Lung (tissue), 11 donors: ENCODE measurements at regions not wholly inside any gene's neighbourhood (a gene's known extent, or its start where the extent isn't known, plus 50 kb on each side); places are given as distances from the start of the nearest gene placed in this dataset.

Source experiments
- ATAC-seq: fragments of 200-7000 bp; cut with Tn5 transposase; one replicate; pipeline ENCODE4 v1.9.1; 2020; ENCODE audit warnings: moderate number of reproducible peaks; ENCODE audit not compliant: insufficient read depth, low FRiP score
- DNase-seq, 3 donors: peaks; one replicate each; pipeline ENCODE4 v3.0.0-alpha.2; 2013 to 2017
- H3K27ac ChIP-seq, 2 donors: one replicate each; pipeline ENCODE4 v1.5.1; 2013; ENCODE audit warnings: mild to moderate bottlenecking in 2 of 2, moderate library complexity in 2 of 2, control low read depth in 1 of 2, inconsistent platforms in 1 of 2, low read depth in 1 of 2, low read length in 1 of 2
- H3K27me3 ChIP-seq, 3 donors: one replicate each; pipeline ENCODE4 v1.5.1; 2013; ENCODE audit warnings: low read length in 2 of 3; ENCODE audit not compliant: control insufficient read depth in 3 of 3, insufficient read depth in 3 of 3
- H3K36me3 ChIP-seq, 4 donors: one replicate each; pipeline ENCODE4 v1.5.1; 2013; ENCODE audit warnings: low read length in 4 of 4, mild to moderate bottlenecking in 1 of 4, moderate library complexity in 1 of 4; ENCODE audit not compliant: control insufficient read depth in 4 of 4, insufficient read depth in 4 of 4
- H3K4me1 ChIP-seq, 5 donors: one replicate each; pipeline ENCODE4 v1.5.1; 2013; ENCODE audit warnings: low read length in 5 of 5, mild to moderate bottlenecking in 2 of 5, moderate library complexity in 1 of 5; ENCODE audit not compliant: control insufficient read depth in 5 of 5, insufficient read depth in 5 of 5
- H3K4me3 ChIP-seq: one replicate; pipeline ENCODE4 v1.5.1; 2013; ENCODE audit warnings: mild to moderate bottlenecking, control low read depth, moderate library complexity
- H3K9ac ChIP-seq, 2 donors: one replicate each; pipeline ENCODE4 v1.5.1; 2013; ENCODE audit warnings: low read length in 2 of 2, control low read depth in 1 of 2; ENCODE audit not compliant: insufficient read depth in 1 of 2
- H3K9me3 ChIP-seq, 4 donors: one replicate each; pipeline ENCODE4 v1.5.1; 2013; ENCODE audit warnings: low read length in 3 of 4, mild to moderate bottlenecking in 1 of 4, moderate library complexity in 1 of 4; ENCODE audit not compliant: control insufficient read depth in 4 of 4, insufficient read depth in 3 of 4
- CTCF ChIP-seq: IDR thresholded peaks from 2 replicates; pipeline ENCODE4 v1.5.1; 2012; ENCODE audit warnings: mild to moderate bottlenecking; ENCODE audit errors: control extremely low read depth, extremely low read depth
- WGBS, 2 donors: extraction: QIAGEN DNeasy Blood & Tissue Kit; methylation state at CpG; one replicate each; pipeline ENCODE4 v1.1.7; 2013; 5-methylcytosine and 5-hydroxymethylcytosine counted together
- donor health status: control.
- donor health status: control.
- donor health status: Bipolar disorder and iron deficiency.
- donor health status: healthy.
- donor health status: DM: yes; HTN: yes; CAD: no.

- Histone ChIP-seq H3K36me3 (no peaks in the 10 kb centered on the region), H3K4me1 (peaks cover 0 to 12% (median 4%) of the 10 kb centered on the region in 5 donors), H3K4me3 (no peak overlapping the region), H3K9me3 (no peaks in the 10 kb centered on the region), H3K9ac (no peak overlapping the region), H3K27ac (no peak overlapping the region), H3K27me3 (no peaks in the 10 kb centered on the region)
- no peak for TF ChIP-seq CTCF
- ATAC-seq (no peak), DNase-seq (no peak)
- WGBS, 2 donors: 77 to 83% methylated on average over 6 of the region's 6 CpGs
Observed at GRCh38 chr15:57816599-57816998, 110.1 kb downstream of the POLR2M start.

- DNase-seq: no peak
- no peak overlapping the region for H3K27ac ChIP-seq
- H3K4me1 ChIP-seq: peaks cover 0 to 25% (median 4%) of the 10 kb centered on the region in 5 donors
- H3K36me3 ChIP-seq: no peaks in the 10 kb centered on the region
- ATAC-seq: no peak
- H3K9ac ChIP-seq: no peak overlapping the region
- no peaks in the 10 kb centered on the region for H3K9me3 ChIP-seq
- H3K4me3 ChIP-seq: no peak overlapping the region
- no peaks in the 10 kb centered on the region for H3K27me3 ChIP-seq
- WGBS, 2 donors: 89 to 94% methylated on average over 4 of the region's 4 CpGs
- TF ChIP-seq CTCF: no peak
Observed at GRCh38 chr15:57819646-57820045, 113.1 kb downstream of the POLR2M start.

- DNase-seq: no peak
Observed at GRCh38 chr15:57820119-57820518, 113.6 kb downstream of the POLR2M start.

More at GRCh38 chr15:57820119-57820518, 113.6 kb downstream of the POLR2M start:
- Histone ChIP-seq H3K36me3 (no peaks in the 10 kb centered on the region), H3K27ac (no peak overlapping the region), H3K27me3 (no peaks in the 10 kb centered on the region), H3K4me1 (peaks cover 0 to 29% (median 4%) of the 10 kb centered on the region in 5 donors), H3K4me3 (no peak overlapping the region), H3K9ac (no peak overlapping the region), H3K9me3 (no peaks in the 10 kb centered on the region)
- no peak for TF ChIP-seq CTCF
- WGBS, 2 donors: 54 to 63% methylated on average over 2 of the region's 2 CpGs
- ATAC-seq: no peak
